ENCODE measurements at regions not wholly inside any gene's neighbourhood (a gene's known extent, or its start where the extent isn't known, plus 50 kb on each side); places are given as distances from the start of the nearest gene placed in this dataset.

DNA sequence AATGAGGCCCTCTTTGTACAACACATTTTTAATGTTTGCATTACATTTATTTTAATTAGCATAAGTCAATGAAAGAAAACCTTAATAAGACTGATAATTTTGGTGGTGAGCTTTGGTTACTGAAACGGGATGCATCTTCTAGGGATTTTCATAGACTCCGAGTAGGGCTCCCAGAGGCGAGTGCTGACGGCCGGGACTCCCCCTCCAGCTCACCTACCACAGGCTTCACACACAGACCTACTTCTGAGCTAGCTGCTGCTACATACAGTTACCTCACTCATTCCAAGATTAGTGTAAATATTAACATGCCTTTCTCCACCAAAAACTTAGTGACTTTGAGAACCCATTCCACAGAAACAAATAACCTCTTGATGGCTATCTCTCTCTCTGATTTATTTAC, 271.1 kb downstream of the GALR1 start:
- TF ChIP-seq, protein P1, sequence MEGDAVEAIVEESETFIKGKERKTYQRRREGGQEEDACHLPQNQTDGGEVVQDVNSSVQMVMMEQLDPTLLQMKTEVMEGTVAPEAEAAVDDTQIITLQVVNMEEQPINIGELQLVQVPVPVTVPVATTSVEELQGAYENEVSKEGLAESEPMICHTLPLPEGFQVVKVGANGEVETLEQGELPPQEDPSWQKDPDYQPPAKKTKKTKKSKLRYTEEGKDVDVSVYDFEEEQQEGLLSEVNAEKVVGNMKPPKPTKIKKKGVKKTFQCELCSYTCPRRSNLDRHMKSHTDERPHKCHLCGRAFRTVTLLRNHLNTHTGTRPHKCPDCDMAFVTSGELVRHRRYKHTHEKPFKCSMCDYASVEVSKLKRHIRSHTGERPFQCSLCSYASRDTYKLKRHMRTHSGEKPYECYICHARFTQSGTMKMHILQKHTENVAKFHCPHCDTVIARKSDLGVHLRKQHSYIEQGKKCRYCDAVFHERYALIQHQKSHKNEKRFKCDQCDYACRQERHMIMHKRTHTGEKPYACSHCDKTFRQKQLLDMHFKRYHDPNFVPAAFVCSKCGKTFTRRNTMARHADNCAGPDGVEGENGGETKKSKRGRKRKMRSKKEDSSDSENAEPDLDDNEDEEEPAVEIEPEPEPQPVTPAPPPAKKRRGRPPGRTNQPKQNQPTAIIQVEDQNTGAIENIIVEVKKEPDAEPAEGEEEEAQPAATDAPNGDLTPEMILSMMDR (IDR thresholded peaks at IDR 0.05), result no peak
- no peaks in the 10 kb centered on the region for H3K27me3 ChIP-seq
- ATAC-seq, result no peak
- no peaks in the 10 kb centered on the region for H3K9me3 ChIP-seq
- no peaks in the 10 kb centered on the region for H3K4me1 ChIP-seq
- H3K4me3 ChIP-seq, result no peak overlapping the region
- no peaks in the 10 kb centered on the region for H3K36me3 ChIP-seq
- no peak for DNase-seq
- intact Hi-C loops (cut with DNase I), result no loop called here
- no peak overlapping the region for H3K27ac ChIP-seq

DNA sequence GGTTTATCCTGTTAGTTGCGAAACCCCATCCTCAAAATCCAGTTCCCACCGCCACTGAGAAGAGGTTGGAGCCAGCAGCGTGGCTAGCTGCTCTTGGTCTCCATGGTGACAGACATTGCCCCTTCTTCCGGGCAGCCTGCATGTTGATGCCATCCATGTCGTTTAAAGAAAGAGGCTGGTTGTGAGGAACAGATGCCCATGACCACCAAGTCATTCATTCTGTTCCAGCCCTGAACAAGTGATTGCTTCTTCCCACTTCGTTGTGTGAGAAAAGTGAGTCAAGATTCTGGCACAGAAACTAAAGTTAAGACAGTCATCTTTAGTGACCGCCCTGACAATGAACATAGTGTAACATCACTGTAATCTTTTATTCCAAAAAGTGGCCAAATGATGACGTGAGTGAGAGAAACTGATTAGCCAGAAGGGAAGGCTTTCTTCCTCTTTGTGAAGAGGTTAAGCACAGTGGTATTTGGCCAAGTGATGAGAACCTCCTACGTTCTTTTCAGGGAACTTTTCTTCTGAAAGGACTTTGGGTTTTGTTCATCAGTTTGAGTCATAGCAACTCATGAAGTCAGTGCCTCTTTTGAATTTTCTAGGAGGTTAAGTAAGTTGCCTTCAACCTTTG, 272.5 kb downstream of the GALR1 start:
- DNase-seq, result no peak
- Histone ChIP-seq H3K27me3 (no peaks in the 10 kb centered on the region), H3K9me3 (no peaks in the 10 kb centered on the region), H3K36me3 (no peaks in the 10 kb centered on the region), H3K27ac (no peak overlapping the region), H3K4me1 (no peaks in the 10 kb centered on the region), H3K4me3 (no peak overlapping the region)
- no peak for ATAC-seq
- TF ChIP-seq, protein P1 (IDR thresholded peaks at IDR 0.05), result no peak
- intact Hi-C loops (cut with DNase I), result no loop called here

DNA sequence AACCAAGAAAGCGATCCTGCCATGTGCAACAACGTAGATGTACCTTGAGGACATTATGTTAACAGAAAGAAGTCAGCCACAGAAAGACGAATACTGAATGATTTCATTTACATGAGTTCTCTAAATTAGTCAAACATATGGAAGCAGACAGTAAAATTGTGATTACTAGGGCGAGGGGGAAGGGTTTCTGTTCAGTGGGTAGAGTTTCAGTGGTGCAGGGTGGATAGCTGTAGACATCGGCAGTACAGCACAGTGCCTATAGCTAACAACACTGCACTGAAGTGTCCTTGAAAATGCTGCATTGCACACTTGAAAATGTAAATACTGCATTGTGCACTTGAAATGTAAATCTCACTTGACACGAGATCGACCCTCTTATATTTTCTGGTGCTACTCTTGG, 275.3 kb downstream of the GALR1 start:
- H3K4me1 ChIP-seq, result no peaks in the 10 kb centered on the region
- no peak for ATAC-seq
- H3K27me3 ChIP-seq, result no peaks in the 10 kb centered on the region
- no peak for DNase-seq
- no peak overlapping the region for H3K4me3 ChIP-seq
- TF ChIP-seq, protein P1 (IDR thresholded peaks at IDR 0.05), result no peak
- H3K27ac ChIP-seq, result no peak overlapping the region
- H3K9me3 ChIP-seq, result no peaks in the 10 kb centered on the region
- intact Hi-C loops (cut with DNase I), result no loop called here
- no peaks in the 10 kb centered on the region for H3K36me3 ChIP-seq

DNA sequence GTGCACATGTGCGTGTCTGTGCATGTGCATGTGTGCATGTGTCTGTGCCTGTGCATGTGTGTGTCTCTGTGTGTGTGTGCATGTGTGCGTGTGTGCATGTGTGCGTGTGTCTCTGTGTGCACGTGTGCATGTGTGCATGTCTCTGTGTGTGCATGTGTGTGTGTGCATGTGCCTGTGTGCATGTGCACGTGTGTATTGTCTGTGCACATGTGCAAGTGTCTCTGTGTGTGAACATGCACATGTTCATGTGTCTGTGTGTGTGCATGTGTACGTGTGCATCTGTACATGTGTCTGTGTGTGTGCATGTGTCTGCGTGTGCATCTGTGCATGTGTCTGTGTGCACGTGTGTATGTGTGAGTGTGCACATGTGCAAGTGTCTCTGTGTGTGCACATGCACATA, 277.3 kb downstream of the GALR1 start:
- intact Hi-C loops (cut with DNase I), result no loop called here

DNA sequence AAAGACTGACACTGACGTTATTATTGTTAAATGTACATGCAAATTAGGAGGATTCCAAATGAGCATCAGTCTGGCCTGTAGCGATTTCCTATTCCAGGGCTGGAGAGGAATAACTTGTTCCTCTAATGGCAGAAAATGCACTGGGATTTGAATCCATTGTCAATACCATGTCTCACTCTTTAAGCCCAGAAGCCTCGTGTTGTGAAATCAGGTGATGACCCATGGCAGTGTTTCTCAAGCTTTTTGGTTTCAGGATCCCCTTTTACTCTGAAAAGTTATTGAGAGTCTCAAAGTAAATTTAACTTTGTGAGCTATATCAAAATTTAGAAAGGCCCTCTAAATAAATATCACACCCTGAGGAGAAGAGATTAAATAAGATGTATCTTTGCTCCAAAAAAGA, 279.2 kb downstream of the GALR1 start:
- Histone ChIP-seq H3K27ac (no peak overlapping the region), H3K4me3 (no peak overlapping the region), H3K4me1 (no peaks in the 10 kb centered on the region), H3K27me3 (no peaks in the 10 kb centered on the region), H3K36me3 (no peaks in the 10 kb centered on the region), H3K9me3 (peaks cover 0 to 2% of the 10 kb centered on the region in 2 donors)
- ATAC-seq (no peak), DNase-seq (no peak)
- intact Hi-C loops (cut with DNase I), result no loop called here
- TF ChIP-seq, protein P1 (IDR thresholded peaks at IDR 0.05), result no peak

More for the DNA sequence above, 277.3 kb downstream of the GALR1 start:
- no peak overlapping the region for H3K27ac ChIP-seq
- TF ChIP-seq, protein P1 (IDR thresholded peaks at IDR 0.05), result no peak
- no peaks in the 10 kb centered on the region for H3K27me3 ChIP-seq
- DNase-seq, result no peak
- no peaks in the 10 kb centered on the region for H3K36me3 ChIP-seq
- no peak overlapping the region for H3K4me3 ChIP-seq
- no peaks in the 10 kb centered on the region for H3K4me1 ChIP-seq
- no peaks in the 10 kb centered on the region for H3K9me3 ChIP-seq
- ATAC-seq, result no peak

All from left lung (tissue), 4 donors.